ENCODE measurements at regions not wholly inside any gene's neighbourhood (a gene's known extent, or its start where the extent isn't known, plus 50 kb on each side); places are given as distances from the start of the nearest gene placed in this dataset.

DNA sequence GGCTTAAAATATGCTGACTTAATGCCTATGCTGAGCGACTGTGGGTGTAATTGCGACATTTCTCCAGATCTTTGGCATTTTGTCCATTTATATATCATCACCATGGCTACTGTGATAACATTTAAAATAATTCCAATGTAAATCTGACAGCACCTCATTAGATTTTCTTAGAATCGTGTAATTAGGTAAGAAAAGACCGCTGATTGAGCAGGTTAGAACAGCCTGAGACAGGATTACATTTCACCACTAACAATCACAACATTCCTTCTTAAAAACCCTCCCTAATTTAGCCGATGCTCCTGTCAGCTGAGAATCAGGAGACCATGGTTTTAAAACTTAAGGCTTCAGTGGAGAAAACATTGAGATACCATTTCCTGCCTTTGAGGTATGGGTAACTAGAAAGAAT lies 455.3 kb upstream of the PDZRN3 start:
- DNase-seq (ENCODE audit: low spot score): no peak
- Histone ChIP-seq H3K9me3 (no peaks in the 10 kb centered on the region), H3K4me1 (replicated peaks) (no peaks in the 10 kb centered on the region), H3K4me3 (no peak overlapping the region), H3K36me3 (no peaks in the 10 kb centered on the region), H3K27me3 (replicated peaks; ENCODE audit: insufficient read depth) (no peaks in the 10 kb centered on the region), H3K27ac (no peak overlapping the region)
- 63% methylated on average over 5 of the region's 5 CpGs for WGBS
- intact Hi-C loops (cut with DNase I): no loop called here
- TF ChIP-seq POLR2A (IDR thresholded peaks at IDR 0.05) (no peak), POLR2AphosphoS5 (IDR thresholded peaks at IDR 0.05) (no peak)
- TF ChIP-seq, protein P1, sequence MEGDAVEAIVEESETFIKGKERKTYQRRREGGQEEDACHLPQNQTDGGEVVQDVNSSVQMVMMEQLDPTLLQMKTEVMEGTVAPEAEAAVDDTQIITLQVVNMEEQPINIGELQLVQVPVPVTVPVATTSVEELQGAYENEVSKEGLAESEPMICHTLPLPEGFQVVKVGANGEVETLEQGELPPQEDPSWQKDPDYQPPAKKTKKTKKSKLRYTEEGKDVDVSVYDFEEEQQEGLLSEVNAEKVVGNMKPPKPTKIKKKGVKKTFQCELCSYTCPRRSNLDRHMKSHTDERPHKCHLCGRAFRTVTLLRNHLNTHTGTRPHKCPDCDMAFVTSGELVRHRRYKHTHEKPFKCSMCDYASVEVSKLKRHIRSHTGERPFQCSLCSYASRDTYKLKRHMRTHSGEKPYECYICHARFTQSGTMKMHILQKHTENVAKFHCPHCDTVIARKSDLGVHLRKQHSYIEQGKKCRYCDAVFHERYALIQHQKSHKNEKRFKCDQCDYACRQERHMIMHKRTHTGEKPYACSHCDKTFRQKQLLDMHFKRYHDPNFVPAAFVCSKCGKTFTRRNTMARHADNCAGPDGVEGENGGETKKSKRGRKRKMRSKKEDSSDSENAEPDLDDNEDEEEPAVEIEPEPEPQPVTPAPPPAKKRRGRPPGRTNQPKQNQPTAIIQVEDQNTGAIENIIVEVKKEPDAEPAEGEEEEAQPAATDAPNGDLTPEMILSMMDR (IDR thresholded peaks at IDR 0.05): no peak

DNA sequence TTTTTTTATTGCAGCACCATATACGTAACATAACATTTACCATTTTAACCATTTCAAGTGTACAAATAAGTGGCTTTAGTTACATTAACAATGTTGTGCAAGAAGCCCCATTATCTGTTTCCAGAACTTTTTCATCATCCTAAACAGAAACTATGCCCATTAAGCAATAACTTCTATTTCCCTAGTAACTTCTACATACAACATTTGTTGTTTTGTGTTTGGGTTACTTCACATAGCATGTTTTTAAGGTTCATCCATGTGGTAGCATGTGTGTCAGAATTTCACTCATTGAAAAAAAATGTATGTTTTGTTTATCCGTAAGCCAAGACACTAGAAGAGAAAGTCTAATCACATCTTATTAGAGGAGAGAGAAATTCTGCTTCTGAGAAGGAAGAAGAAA lies 450.5 kb upstream of the PDZRN3 start:
- Histone ChIP-seq H3K4me3 (no peak overlapping the region), H3K36me3 (no peaks in the 10 kb centered on the region), H3K9me3 (no peaks in the 10 kb centered on the region), H3K27me3 (replicated peaks; ENCODE audit: insufficient read depth) (no peaks in the 10 kb centered on the region), H3K4me1 (replicated peaks) (no peaks in the 10 kb centered on the region), H3K27ac (no peak overlapping the region)
- 73% methylated on average over 2 of the region's 2 CpGs for WGBS
- intact Hi-C loops (cut with DNase I): no loop called here
- no peak for DNase-seq (ENCODE audit: low spot score)
- TF ChIP-seq, protein P1 (IDR thresholded peaks at IDR 0.05): no peak
- TF ChIP-seq POLR2A (IDR thresholded peaks at IDR 0.05): no peak
- no peak for TF ChIP-seq POLR2AphosphoS5 (IDR thresholded peaks at IDR 0.05)

DNA sequence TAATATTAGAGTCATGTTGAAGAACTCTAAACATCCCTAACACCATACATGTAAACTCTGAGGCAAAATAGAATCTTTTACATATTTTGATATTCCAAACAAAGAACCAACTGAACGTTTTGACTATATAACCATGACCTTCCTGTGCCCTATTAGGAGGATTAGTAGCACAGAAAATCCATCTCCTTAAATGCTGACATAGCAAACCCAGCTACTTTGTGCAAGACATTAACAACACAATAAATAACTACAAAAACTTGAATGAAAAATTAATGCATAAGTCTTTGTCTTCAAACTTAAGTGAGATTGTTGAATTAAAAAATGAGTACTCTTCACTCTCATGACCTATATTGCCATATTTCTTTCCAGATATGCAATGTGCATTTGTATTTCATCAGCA lies 450.0 kb upstream of the PDZRN3 start:
- no peaks in the 10 kb centered on the region for H3K4me1 ChIP-seq (replicated peaks)
- TF ChIP-seq POLR2A (IDR thresholded peaks at IDR 0.05) (no peak), POLR2AphosphoS5 (IDR thresholded peaks at IDR 0.05) (no peak)
- TF ChIP-seq, protein P1 (IDR thresholded peaks at IDR 0.05): no peak
- H3K9me3 ChIP-seq: no peaks in the 10 kb centered on the region
- intact Hi-C loops (cut with DNase I): no loop called here
- 34% methylated on average over 1 of the region's 1 CpG for WGBS
- H3K36me3 ChIP-seq: no peaks in the 10 kb centered on the region
- H3K27me3 ChIP-seq (replicated peaks; ENCODE audit: insufficient read depth): no peaks in the 10 kb centered on the region
- DNase-seq (ENCODE audit: low spot score): no peak
- H3K4me3 ChIP-seq: no peak overlapping the region
- no peak overlapping the region for H3K27ac ChIP-seq

DNA sequence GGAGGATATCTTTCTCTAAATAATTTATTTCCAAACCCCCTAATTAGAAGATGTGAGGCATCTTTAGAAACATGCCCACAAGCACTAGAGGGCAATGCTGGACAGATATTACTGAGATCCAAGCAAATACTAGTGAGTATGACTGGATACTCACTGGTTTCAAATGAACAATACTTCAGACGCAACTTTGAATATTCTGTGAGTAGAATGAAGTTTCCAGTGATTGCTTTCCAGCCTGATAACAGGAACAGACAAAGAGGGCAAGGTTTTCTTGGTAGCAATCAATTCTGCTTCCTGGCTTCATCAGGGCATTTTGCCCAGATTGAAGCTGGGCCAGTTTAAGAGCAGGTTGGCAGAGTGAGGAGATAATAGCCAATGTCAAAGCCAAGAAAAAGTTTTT lies 442.6 kb upstream of the PDZRN3 start:
- H3K27me3 ChIP-seq (replicated peaks; ENCODE audit: insufficient read depth): no peaks in the 10 kb centered on the region
- 35% methylated on average over 1 of the region's 1 CpG for WGBS

DNA sequence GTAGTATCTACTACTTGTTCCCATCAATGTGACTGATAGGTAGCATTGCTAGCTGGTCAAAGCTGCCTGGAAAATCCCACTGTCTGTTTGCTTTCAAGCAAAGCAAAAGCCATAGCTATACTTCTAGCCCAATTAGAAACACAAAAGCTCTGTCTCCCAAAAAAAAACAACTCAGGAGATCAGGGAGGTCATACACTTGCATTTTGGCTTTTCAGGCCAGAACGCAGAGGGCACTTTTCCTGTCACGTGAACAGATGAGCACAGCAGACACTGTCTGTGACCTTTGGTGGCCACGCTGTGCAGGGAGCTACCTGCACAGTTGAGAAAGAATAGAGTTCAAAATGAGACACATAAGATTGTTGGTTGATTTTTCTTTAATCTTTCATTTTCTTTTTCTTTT lies 441.7 kb upstream of the PDZRN3 start:
- Histone ChIP-seq H3K4me3 (no peak overlapping the region), H3K27me3 (replicated peaks; ENCODE audit: insufficient read depth) (no peaks in the 10 kb centered on the region), H3K36me3 (no peaks in the 10 kb centered on the region), H3K27ac (no peak overlapping the region), H3K4me1 (replicated peaks) (no peaks in the 10 kb centered on the region), H3K9me3 (no peaks in the 10 kb centered on the region)
- DNase-seq (ENCODE audit: low spot score): no peak
- WGBS: 87% methylated on average over 3 of the region's 3 CpGs
- TF ChIP-seq, protein P1 (IDR thresholded peaks at IDR 0.05): no peak
- no peak for TF ChIP-seq POLR2A (IDR thresholded peaks at IDR 0.05)
- intact Hi-C loops (cut with DNase I): no loop called here

More for the DNA sequence above, 442.6 kb upstream of the PDZRN3 start:
- no peaks in the 10 kb centered on the region for H3K36me3 ChIP-seq
- no peaks in the 10 kb centered on the region for H3K9me3 ChIP-seq
- H3K4me1 ChIP-seq (replicated peaks): no peaks in the 10 kb centered on the region
- H3K4me3 ChIP-seq: no peak overlapping the region
- TF ChIP-seq, protein P1 (IDR thresholded peaks at IDR 0.05): peak in 1 of 4 experiments; percentile 13
- TF ChIP-seq POLR2A (IDR thresholded peaks at IDR 0.05): no peak
- TF ChIP-seq POLR2AphosphoS5 (IDR thresholded peaks at IDR 0.05): no peak
- intact Hi-C loops (cut with DNase I): no loop called here
- no peak overlapping the region for H3K27ac ChIP-seq
- peak; percentile 10 for DNase-seq (ENCODE audit: low spot score)

Data from prostate gland (tissue), 2 donors.